ENCODE measurements at regions not wholly inside any gene's neighbourhood (a gene's known extent, or its start where the extent isn't known, plus 50 kb on each side); places are given as distances from the start of the nearest gene placed in this dataset.

GRCh38 chr3:72001758-72002157 lies 216.8 kb upstream of the PROK2 start:
- TF ChIP-seq, protein P1, sequence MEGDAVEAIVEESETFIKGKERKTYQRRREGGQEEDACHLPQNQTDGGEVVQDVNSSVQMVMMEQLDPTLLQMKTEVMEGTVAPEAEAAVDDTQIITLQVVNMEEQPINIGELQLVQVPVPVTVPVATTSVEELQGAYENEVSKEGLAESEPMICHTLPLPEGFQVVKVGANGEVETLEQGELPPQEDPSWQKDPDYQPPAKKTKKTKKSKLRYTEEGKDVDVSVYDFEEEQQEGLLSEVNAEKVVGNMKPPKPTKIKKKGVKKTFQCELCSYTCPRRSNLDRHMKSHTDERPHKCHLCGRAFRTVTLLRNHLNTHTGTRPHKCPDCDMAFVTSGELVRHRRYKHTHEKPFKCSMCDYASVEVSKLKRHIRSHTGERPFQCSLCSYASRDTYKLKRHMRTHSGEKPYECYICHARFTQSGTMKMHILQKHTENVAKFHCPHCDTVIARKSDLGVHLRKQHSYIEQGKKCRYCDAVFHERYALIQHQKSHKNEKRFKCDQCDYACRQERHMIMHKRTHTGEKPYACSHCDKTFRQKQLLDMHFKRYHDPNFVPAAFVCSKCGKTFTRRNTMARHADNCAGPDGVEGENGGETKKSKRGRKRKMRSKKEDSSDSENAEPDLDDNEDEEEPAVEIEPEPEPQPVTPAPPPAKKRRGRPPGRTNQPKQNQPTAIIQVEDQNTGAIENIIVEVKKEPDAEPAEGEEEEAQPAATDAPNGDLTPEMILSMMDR (IDR thresholded peaks at IDR 0.05; ENCODE audit: insufficient read depth, low read depth, low read length) = no peak
- TF ChIP-seq EZH2 (IDR thresholded peaks at IDR 0.05; ENCODE audit: insufficient read depth, low read length) = no peak

Data from astrocyte (in vitro differentiated cells and primary cell).